ENCODE measurements at regions not wholly inside any gene's neighbourhood (a gene's known extent, or its start where the extent isn't known, plus 50 kb on each side); places are given as distances from the start of the nearest gene placed in this dataset.

DNA sequence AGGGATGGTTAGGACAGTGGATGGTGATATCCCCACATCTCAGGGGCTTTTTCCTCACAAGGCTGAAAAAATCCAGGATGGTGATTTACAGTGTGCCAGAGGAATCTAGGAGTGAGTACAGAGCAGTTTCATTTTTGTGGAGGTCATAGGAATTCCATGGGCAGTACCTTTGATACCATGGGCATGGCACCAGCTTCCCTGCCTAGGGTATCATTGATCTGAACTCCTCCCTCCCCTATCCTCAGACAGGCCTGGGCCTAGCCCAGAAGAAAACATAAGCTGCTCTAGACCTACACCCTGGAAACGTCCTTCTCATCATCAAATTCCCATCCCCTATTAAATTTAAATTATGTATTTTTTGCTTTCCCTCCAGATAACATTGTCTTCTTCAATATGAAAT lies 136.3 kb upstream of the KLHL29 start:
- Histone ChIP-seq H3K4me3 (ENCODE audit: insufficient read depth, low read depth, low read length) (no peak overlapping the region), H3K27me3 (ENCODE audit: control insufficient read depth, insufficient read depth, low read length) (no peaks in the 10 kb centered on the region), H3K36me3 (replicated peaks; ENCODE audit: control insufficient read depth, insufficient read depth, low read length) (no peaks in the 10 kb centered on the region)
- DNase-seq: no peak

DNA sequence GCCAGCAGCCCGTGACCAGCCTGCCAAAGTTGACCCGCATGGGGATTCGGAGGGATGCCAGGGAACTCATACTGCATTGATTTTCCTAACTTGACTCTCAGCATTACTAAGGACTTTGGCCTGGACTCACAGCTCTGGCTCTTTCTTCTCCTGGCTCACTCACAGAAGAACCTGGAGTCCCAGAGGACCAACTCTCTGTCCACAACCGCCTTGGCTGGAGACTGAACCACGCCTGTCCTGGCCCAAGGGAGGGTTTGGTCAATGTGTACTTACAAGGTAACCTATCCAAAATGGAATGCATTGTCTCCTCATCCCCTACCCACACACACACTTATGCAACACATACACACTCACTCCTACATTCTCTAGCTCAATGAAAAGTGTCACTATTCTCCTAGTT lies 135.6 kb upstream of the KLHL29 start:
- H3K27me3 ChIP-seq (ENCODE audit: control insufficient read depth, insufficient read depth, low read length): no peaks in the 10 kb centered on the region
- no peak for DNase-seq
- no peak overlapping the region for H3K4me3 ChIP-seq (ENCODE audit: insufficient read depth, low read depth, low read length)

DNA sequence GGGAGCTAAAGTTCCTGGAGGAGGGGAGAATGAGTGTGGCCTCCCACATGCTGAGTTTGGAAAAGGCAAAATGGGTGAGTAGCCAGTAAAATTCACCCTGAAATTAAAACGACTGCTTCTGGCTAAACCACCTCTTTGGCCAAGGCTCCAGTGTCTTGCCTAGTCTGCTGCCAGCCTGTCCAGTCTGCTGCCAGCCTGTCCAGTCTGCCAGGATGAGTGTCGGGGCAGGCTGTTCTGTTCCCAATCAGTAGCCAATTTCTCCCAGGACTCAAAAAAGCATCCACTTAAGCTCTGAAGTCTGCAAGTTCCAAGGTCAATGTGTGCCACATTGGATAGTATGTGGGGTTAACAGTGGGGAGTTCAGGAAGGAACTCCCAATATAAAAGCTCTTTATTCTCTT lies 134.6 kb upstream of the KLHL29 start:
- DNase-seq: no peak
- Histone ChIP-seq H3K36me3 (replicated peaks; ENCODE audit: control insufficient read depth, insufficient read depth, low read length) (no peaks in the 10 kb centered on the region), H3K27me3 (ENCODE audit: control insufficient read depth, insufficient read depth, low read length) (no peaks in the 10 kb centered on the region), H3K4me3 (ENCODE audit: insufficient read depth, low read depth, low read length) (no peak overlapping the region)

More for the DNA sequence above, 135.6 kb upstream of the KLHL29 start:
- H3K36me3 ChIP-seq (replicated peaks; ENCODE audit: control insufficient read depth, insufficient read depth, low read length): no peaks in the 10 kb centered on the region

DNA sequence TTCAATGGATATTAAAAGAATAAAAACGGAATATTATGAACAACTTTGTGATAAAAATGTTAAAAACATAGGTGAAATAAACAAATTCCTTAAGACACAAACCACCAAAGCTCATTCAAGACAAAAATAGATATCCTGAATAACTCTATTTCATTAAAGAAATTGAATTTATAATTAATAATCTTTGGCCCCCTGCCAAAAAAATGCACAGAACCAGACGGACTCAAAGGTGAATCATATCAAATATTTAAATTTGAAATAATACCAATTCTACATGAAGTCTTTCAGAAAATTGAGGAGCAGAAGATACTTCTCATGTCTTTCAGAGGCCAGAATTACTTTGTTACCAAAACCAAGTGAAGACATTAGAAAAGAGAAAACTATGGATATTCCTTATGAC lies 128.3 kb upstream of the KLHL29 start:
- H3K27me3 ChIP-seq (ENCODE audit: control insufficient read depth, insufficient read depth, low read length): no peaks in the 10 kb centered on the region
- DNase-seq: no peak

GRCh38 chr2:23260621-23261020 lies 124.4 kb upstream of the KLHL29 start:
- Histone ChIP-seq H3K36me3 (replicated peaks; ENCODE audit: control insufficient read depth, insufficient read depth, low read length) (no peaks in the 10 kb centered on the region), H3K27me3 (ENCODE audit: control insufficient read depth, insufficient read depth, low read length) (no peaks in the 10 kb centered on the region), H3K4me3 (ENCODE audit: insufficient read depth, low read depth, low read length) (no peak overlapping the region)
- DNase-seq: no peak

More for the DNA sequence above, 128.3 kb upstream of the KLHL29 start:
- Histone ChIP-seq H3K4me3 (ENCODE audit: insufficient read depth, low read depth, low read length) (no peak overlapping the region), H3K36me3 (replicated peaks; ENCODE audit: control insufficient read depth, insufficient read depth, low read length) (no peaks in the 10 kb centered on the region)

- H3K27me3 ChIP-seq (ENCODE audit: control insufficient read depth, insufficient read depth, low read length): no peaks in the 10 kb centered on the region
- DNase-seq: no peak
- no peaks in the 10 kb centered on the region for H3K36me3 ChIP-seq (replicated peaks; ENCODE audit: control insufficient read depth, insufficient read depth, low read length)
- H3K4me3 ChIP-seq (ENCODE audit: insufficient read depth, low read depth, low read length): no peak overlapping the region
Measured at GRCh38 chr2:23268467-23269263, 116.3 kb upstream of the KLHL29 start.

DNA sequence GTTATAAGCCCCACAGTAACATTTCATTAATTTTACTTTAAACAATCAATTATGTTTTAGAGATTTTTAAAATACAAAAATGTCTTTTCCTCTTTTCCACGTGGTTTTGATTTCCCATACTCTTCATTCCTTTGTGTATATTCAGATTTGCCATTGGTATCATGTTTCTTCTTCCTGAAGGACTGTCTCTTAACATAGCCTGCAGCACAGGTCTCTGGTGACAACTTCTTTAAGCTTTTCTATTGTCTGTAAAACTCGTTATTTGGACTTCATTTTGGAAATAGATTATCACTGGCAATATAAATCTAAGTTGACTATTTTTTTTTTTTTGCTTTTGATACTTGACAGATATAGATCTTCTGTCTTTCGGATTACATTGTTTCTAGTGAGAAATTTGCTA lies 115.2 kb upstream of the KLHL29 start:
- H3K4me3 ChIP-seq (ENCODE audit: insufficient read depth, low read depth, low read length): no peak overlapping the region
- no peak for DNase-seq
- H3K27me3 ChIP-seq (ENCODE audit: control insufficient read depth, insufficient read depth, low read length): no peaks in the 10 kb centered on the region
- H3K36me3 ChIP-seq (replicated peaks; ENCODE audit: control insufficient read depth, insufficient read depth, low read length): no peaks in the 10 kb centered on the region

GRCh38 chr2:23270810-23271209 lies 114.2 kb upstream of the KLHL29 start:
- no peak for DNase-seq
- Histone ChIP-seq H3K36me3 (replicated peaks; ENCODE audit: control insufficient read depth, insufficient read depth, low read length) (no peaks in the 10 kb centered on the region), H3K27me3 (ENCODE audit: control insufficient read depth, insufficient read depth, low read length) (no peaks in the 10 kb centered on the region), H3K4me3 (ENCODE audit: insufficient read depth, low read depth, low read length) (no peak overlapping the region)

DNA sequence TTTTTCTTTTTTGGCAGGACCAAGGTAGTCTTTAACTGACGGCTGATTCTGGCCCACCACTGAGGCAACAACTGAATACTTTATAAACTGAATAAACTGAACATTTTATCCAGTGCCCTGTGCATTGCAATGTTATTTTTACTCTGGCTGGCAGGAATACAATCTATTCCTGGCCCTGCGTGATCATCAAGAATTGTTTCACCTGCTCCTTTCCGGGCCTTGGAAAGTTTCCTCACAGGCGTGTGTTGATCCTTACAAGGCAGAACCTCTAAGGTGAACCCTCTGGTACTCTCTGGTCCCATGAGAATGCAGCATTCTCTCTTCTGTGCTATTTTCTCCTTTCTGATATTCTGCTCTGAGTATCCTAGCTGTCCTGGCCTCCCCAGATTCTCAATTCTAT lies 113.7 kb upstream of the KLHL29 start:
- no peaks in the 10 kb centered on the region for H3K27me3 ChIP-seq (ENCODE audit: control insufficient read depth, insufficient read depth, low read length)
- DNase-seq: no peak
- no peak overlapping the region for H3K4me3 ChIP-seq (ENCODE audit: insufficient read depth, low read depth, low read length)
- no peaks in the 10 kb centered on the region for H3K36me3 ChIP-seq (replicated peaks; ENCODE audit: control insufficient read depth, insufficient read depth, low read length)

DNA sequence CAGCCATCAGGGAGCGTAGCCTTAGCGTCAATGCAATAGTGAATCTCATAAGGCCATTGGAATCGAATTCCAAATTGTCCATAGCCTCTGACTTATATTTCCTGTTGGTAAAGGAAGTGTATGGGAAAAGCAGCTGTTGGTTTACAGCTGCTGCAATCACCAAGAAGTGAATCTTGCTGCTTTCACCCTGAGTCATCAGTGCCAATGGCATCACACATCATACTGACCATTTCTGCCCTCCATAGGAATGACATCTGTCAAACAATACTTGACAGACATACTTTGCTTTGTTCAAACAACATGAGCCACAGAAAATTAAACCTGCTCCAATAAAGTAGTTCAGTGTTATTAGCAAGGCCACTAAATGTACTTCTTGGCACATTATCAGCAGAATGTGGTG lies 111.2 kb upstream of the KLHL29 start:
- Histone ChIP-seq H3K27me3 (ENCODE audit: control insufficient read depth, insufficient read depth, low read length) (no peaks in the 10 kb centered on the region), H3K4me3 (ENCODE audit: insufficient read depth, low read depth, low read length) (no peak overlapping the region), H3K36me3 (replicated peaks; ENCODE audit: control insufficient read depth, insufficient read depth, low read length) (no peaks in the 10 kb centered on the region)
- DNase-seq: no peak

- Histone ChIP-seq H3K4me3 (ENCODE audit: insufficient read depth, low read depth, low read length) (no peak overlapping the region), H3K27me3 (ENCODE audit: control insufficient read depth, insufficient read depth, low read length) (no peaks in the 10 kb centered on the region), H3K36me3 (replicated peaks; ENCODE audit: control insufficient read depth, insufficient read depth, low read length) (no peaks in the 10 kb centered on the region)
- no peak for DNase-seq
Measured at GRCh38 chr2:23280401-23280800, 104.6 kb upstream of the KLHL29 start.

DNA sequence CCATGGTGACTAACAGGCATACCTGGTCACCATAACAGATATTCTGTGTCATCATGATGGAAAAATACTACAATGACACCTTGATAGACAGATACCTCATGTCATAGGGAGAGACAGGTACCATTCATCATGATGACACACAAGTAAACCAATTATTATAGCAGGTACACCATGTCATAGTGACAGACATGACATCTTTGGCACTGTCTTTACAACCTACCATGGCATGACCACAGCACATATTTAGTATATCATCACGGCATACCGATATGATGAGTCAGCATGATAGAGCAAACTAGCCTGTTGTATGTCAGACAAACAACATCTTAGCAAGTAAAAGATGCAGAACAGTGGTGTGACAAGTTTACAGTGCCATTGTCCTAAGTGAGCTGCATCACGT lies 101.3 kb upstream of the KLHL29 start:
- no peaks in the 10 kb centered on the region for H3K27me3 ChIP-seq (ENCODE audit: control insufficient read depth, insufficient read depth, low read length)
- H3K36me3 ChIP-seq (replicated peaks; ENCODE audit: control insufficient read depth, insufficient read depth, low read length): no peaks in the 10 kb centered on the region
- no peak for DNase-seq
- H3K4me3 ChIP-seq (ENCODE audit: insufficient read depth, low read depth, low read length): no peak overlapping the region

- Histone ChIP-seq H3K4me3 (ENCODE audit: insufficient read depth, low read depth, low read length) (no peak overlapping the region), H3K36me3 (replicated peaks; ENCODE audit: control insufficient read depth, insufficient read depth, low read length) (no peaks in the 10 kb centered on the region), H3K27me3 (ENCODE audit: control insufficient read depth, insufficient read depth, low read length) (no peaks in the 10 kb centered on the region)
- DNase-seq: no peak
Measured at GRCh38 chr2:23285091-23285800, 99.7 kb upstream of the KLHL29 start.

- no peaks in the 10 kb centered on the region for H3K27me3 ChIP-seq (ENCODE audit: control insufficient read depth, insufficient read depth, low read length)
- no peak for DNase-seq
- no peak overlapping the region for H3K4me3 ChIP-seq (ENCODE audit: insufficient read depth, low read depth, low read length)
- no peaks in the 10 kb centered on the region for H3K36me3 ChIP-seq (replicated peaks; ENCODE audit: control insufficient read depth, insufficient read depth, low read length)
Measured at GRCh38 chr2:23286031-23286757, 98.8 kb upstream of the KLHL29 start.

Measured in H7 (cell line).